CD8-positive, alpha-beta memory T cell (primary cell): ENCODE measurements at regions not wholly inside any gene's neighbourhood (a gene's known extent, or its start where the extent isn't known, plus 50 kb on each side); places are given as distances from the start of the nearest gene placed in this dataset.

Source experiments
- CTCF ChIA-PET: fragments of 350-600 bp; sonication (Branson Sonifier 250); formaldehyde crosslinking; loops from one replicate; lab custom pipeline; 2021; ENCODE audit warnings: antibody characterized with exemption; lab: Charles Lee
- POLR2A ChIA-PET: fragments of 350-600 bp; sonication (Branson Sonifier 250); formaldehyde crosslinking; loops from one replicate; lab custom pipeline; 2021; ENCODE audit warnings: antibody characterized with exemption; lab: Charles Lee
- DNase-seq, 5 donors: peaks; one replicate each; pipeline versions ENCODE4 v3.0.0 to v3.0.0-alpha.2; 2020 to 2022; ENCODE audit warnings: mixed read lengths in 1 of 5
- H3K27ac ChIP-seq: one replicate; pipeline ENCODE4 v1.7.0; 2013; ENCODE audit warnings: low read depth, mild to moderate bottlenecking, low read length, moderate library complexity
- H3K27me3 ChIP-seq: 2 replicates; pipeline ENCODE4 v1.7.0; 2013; ENCODE audit warnings: low read length, mild to moderate bottlenecking; ENCODE audit not compliant: insufficient read depth, poor library complexity, severe bottlenecking
- H3K36me3 ChIP-seq: 2 replicates; pipeline ENCODE4 v1.7.0; 2013; ENCODE audit warnings: mild to moderate bottlenecking, low read length, moderate library complexity; ENCODE audit not compliant: insufficient read depth
- H3K4me1 ChIP-seq: 2 replicates; pipeline ENCODE4 v1.7.0; 2013; ENCODE audit warnings: mild to moderate bottlenecking, low read length, moderate library complexity; ENCODE audit not compliant: insufficient read depth
- H3K4me3 ChIP-seq: 2 replicates; pipeline ENCODE4 v1.7.0; 2013; ENCODE audit warnings: mild to moderate bottlenecking, low read length
- H3K9me3 ChIP-seq: 2 replicates; pipeline ENCODE4 v1.7.0; 2013; ENCODE audit warnings: mild to moderate bottlenecking, low read length
- H3K27ac Mint-ChIP-seq, 8 donors: one replicate each; pipeline ENCODE4 v1.8.0; 2020 to 2021; ENCODE audit warnings: mixed read lengths in 8 of 8, mild to moderate bottlenecking in 6 of 8, inconsistent platforms in 3 of 8, moderate library complexity in 3 of 8
- H3K27me3 Mint-ChIP-seq, 2 donors: one replicate each; pipeline ENCODE4 v1.8.0; 2020 to 2021; ENCODE audit warnings: mixed read lengths in 2 of 2, mild to moderate bottlenecking in 1 of 2, moderate library complexity in 1 of 2
- H3K36me3 Mint-ChIP-seq, 3 donors: one replicate each; pipeline ENCODE4 v1.8.0; 2020 to 2021; ENCODE audit warnings: mixed read lengths in 3 of 3, inconsistent platforms in 1 of 3, mild to moderate bottlenecking in 1 of 3
- H3K4me1 Mint-ChIP-seq, 3 donors: one replicate each; pipeline ENCODE4 v1.8.0; 2020 to 2021; ENCODE audit warnings: mixed read lengths in 3 of 3, inconsistent platforms in 1 of 3, mild to moderate bottlenecking in 1 of 3
- H3K4me3 Mint-ChIP-seq, 7 donors: one replicate each; pipeline ENCODE4 v1.8.0; 2020 to 2021; ENCODE audit warnings: mixed read lengths in 7 of 7, mild to moderate bottlenecking in 6 of 7, moderate library complexity in 4 of 7, inconsistent platforms in 2 of 7
- H3K9me3 Mint-ChIP-seq, 5 donors: one replicate each; pipeline ENCODE4 v1.8.0; 2020 to 2022; ENCODE audit warnings: mixed read lengths in 5 of 5, mild to moderate bottlenecking in 3 of 5, moderate library complexity in 2 of 5, inconsistent platforms in 1 of 5

- Mint-ChIP-seq H3K9me3 (peaks cover 0 to 8% (median 0%) of the 10 kb centered on the region in 5 donors), H3K4me3 (no peak overlapping the region), H3K27ac (no peak overlapping the region), H3K36me3 (no peaks in the 10 kb centered on the region), H3K27me3 (peaks cover 0 to 1% of the 10 kb centered on the region in 2 donors), H3K4me1 (no peaks in the 10 kb centered on the region)
- Histone ChIP-seq H3K4me1 (no peaks in the 10 kb centered on the region), H3K27ac (no peak overlapping the region), H3K36me3 (no peaks in the 10 kb centered on the region), H3K27me3 (no peaks in the 10 kb centered on the region), H3K9me3 (no peaks in the 10 kb centered on the region), H3K4me3 (no peak overlapping the region)
- DNase-seq = no peak
- ChIA-PET POLR2A (no interaction called here), CTCF (no interaction called here)
These were observed 274.6 kb downstream of the LRATD1 start for GRCh38 chr2:14907014-14907612.

- Mint-ChIP-seq H3K4me3 (no peak overlapping the region), H3K36me3 (no peaks in the 10 kb centered on the region), H3K27me3 (peaks cover 0 to 4% of the 10 kb centered on the region in 2 donors), H3K4me1 (no peaks in the 10 kb centered on the region), H3K9me3 (peaks cover 0 to 6% (median 0%) of the 10 kb centered on the region in 5 donors), H3K27ac (no peak overlapping the region)
- H3K36me3 ChIP-seq = no peaks in the 10 kb centered on the region
- no peaks in the 10 kb centered on the region for H3K9me3 ChIP-seq
- no peak for DNase-seq
- ChIA-PET CTCF (no interaction called here), POLR2A (no interaction called here)
- H3K27ac ChIP-seq = no peak overlapping the region
- H3K27me3 ChIP-seq = no peaks in the 10 kb centered on the region
- H3K4me3 ChIP-seq = no peak overlapping the region
- H3K4me1 ChIP-seq = no peaks in the 10 kb centered on the region
These were observed 277.3 kb downstream of the LRATD1 start for GRCh38 chr2:14909795-14910194.

GRCh38 chr2:14910654-14911053, 278.1 kb downstream of the LRATD1 start:
- Histone ChIP-seq H3K4me1 (no peaks in the 10 kb centered on the region), H3K36me3 (no peaks in the 10 kb centered on the region), H3K9me3 (no peaks in the 10 kb centered on the region), H3K27ac (no peak overlapping the region), H3K4me3 (no peak overlapping the region), H3K27me3 (no peaks in the 10 kb centered on the region)
- POLR2A ChIA-PET = no interaction called here
- no peaks in the 10 kb centered on the region for H3K36me3 Mint-ChIP-seq
- no peak for DNase-seq
- H3K9me3 Mint-ChIP-seq = peaks cover 0 to 2% (median 0%) of the 10 kb centered on the region in 5 donors
- CTCF ChIA-PET = no interaction called here
- H3K4me3 Mint-ChIP-seq = no peak overlapping the region
- no peaks in the 10 kb centered on the region for H3K4me1 Mint-ChIP-seq
- H3K27me3 Mint-ChIP-seq = peaks cover 0 to 4% of the 10 kb centered on the region in 2 donors
- no peak overlapping the region for H3K27ac Mint-ChIP-seq

GRCh38 chr2:14915983-14916382, 283.5 kb downstream of the LRATD1 start:
- H3K4me1 ChIP-seq = no peaks in the 10 kb centered on the region
- CTCF ChIA-PET = no interaction called here

GRCh38 chr2:14923820-14924580, 291.5 kb downstream of the LRATD1 start:
- Histone ChIP-seq H3K9me3 (no peaks in the 10 kb centered on the region), H3K4me1 (no peaks in the 10 kb centered on the region), H3K27me3 (no peaks in the 10 kb centered on the region), H3K36me3 (no peaks in the 10 kb centered on the region), H3K4me3 (no peak overlapping the region), H3K27ac (no peak overlapping the region)
- H3K4me1 Mint-ChIP-seq = no peaks in the 10 kb centered on the region
- no peak for DNase-seq
- H3K9me3 Mint-ChIP-seq = peaks cover 0 to 10% (median 2%) of the 10 kb centered on the region in 5 donors
- H3K36me3 Mint-ChIP-seq = peaks cover 0 to 2% (median 0%) of the 10 kb centered on the region in 3 donors
- H3K27ac Mint-ChIP-seq = no peak overlapping the region
- H3K27me3 Mint-ChIP-seq = peaks cover 0 to 3% of the 10 kb centered on the region in 2 donors
- H3K4me3 Mint-ChIP-seq = no peak overlapping the region
- ChIA-PET CTCF (no interaction called here), POLR2A (no interaction called here)

More at GRCh38 chr2:14915983-14916382, 283.5 kb downstream of the LRATD1 start:
- no peaks in the 10 kb centered on the region for H3K36me3 ChIP-seq
- H3K9me3 ChIP-seq = no peaks in the 10 kb centered on the region
- POLR2A ChIA-PET = no interaction called here
- H3K27ac ChIP-seq = no peak overlapping the region
- Mint-ChIP-seq H3K36me3 (no peaks in the 10 kb centered on the region), H3K4me1 (no peaks in the 10 kb centered on the region), H3K27me3 (peaks cover 0 to 6% of the 10 kb centered on the region in 2 donors), H3K4me3 (no peak overlapping the region), H3K9me3 (peaks cover 0 to 2% (median 0%) of the 10 kb centered on the region in 5 donors), H3K27ac (no peak overlapping the region)
- H3K4me3 ChIP-seq = no peak overlapping the region
- no peak for DNase-seq
- H3K27me3 ChIP-seq = no peaks in the 10 kb centered on the region

- ChIA-PET POLR2A (no interaction called here), CTCF (no interaction called here)
- no peaks in the 10 kb centered on the region for H3K9me3 ChIP-seq
- H3K4me3 ChIP-seq = no peak overlapping the region
- no peaks in the 10 kb centered on the region for H3K36me3 ChIP-seq
- DNase-seq = no peak
- no peaks in the 10 kb centered on the region for H3K4me1 Mint-ChIP-seq
- H3K27me3 ChIP-seq = no peaks in the 10 kb centered on the region
- peaks cover 0 to 8% (median 2%) of the 10 kb centered on the region in 5 donors for H3K9me3 Mint-ChIP-seq
- no peak overlapping the region for H3K27ac ChIP-seq
- peaks cover 0 to 2% (median 0%) of the 10 kb centered on the region in 3 donors for H3K36me3 Mint-ChIP-seq
- H3K27ac Mint-ChIP-seq = no peak overlapping the region
- no peaks in the 10 kb centered on the region for H3K4me1 ChIP-seq
- no peak overlapping the region for H3K4me3 Mint-ChIP-seq
- H3K27me3 Mint-ChIP-seq = no peaks in the 10 kb centered on the region
These were observed 293.0 kb downstream of the LRATD1 start for GRCh38 chr2:14925471-14925870.

- H3K4me1 Mint-ChIP-seq = no peaks in the 10 kb centered on the region
- peaks cover 0 to 7% (median 2%) of the 10 kb centered on the region in 5 donors for H3K9me3 Mint-ChIP-seq
- Histone ChIP-seq H3K4me1 (no peaks in the 10 kb centered on the region), H3K9me3 (no peaks in the 10 kb centered on the region), H3K27me3 (no peaks in the 10 kb centered on the region), H3K36me3 (no peaks in the 10 kb centered on the region), H3K4me3 (no peak overlapping the region), H3K27ac (no peak overlapping the region)
- H3K27ac Mint-ChIP-seq = no peak overlapping the region
- H3K36me3 Mint-ChIP-seq = peaks cover 0 to 2% (median 0%) of the 10 kb centered on the region in 3 donors
- ChIA-PET CTCF (no interaction called here), POLR2A (no interaction called here)
- H3K27me3 Mint-ChIP-seq = peaks cover 0 to 2% of the 10 kb centered on the region in 2 donors
- H3K4me3 Mint-ChIP-seq = no peak overlapping the region
- DNase-seq = no peak
These were observed 294.6 kb downstream of the LRATD1 start for GRCh38 chr2:14927021-14927564.

- H3K27ac ChIP-seq = no peak overlapping the region
- no peak for DNase-seq
- H3K9me3 ChIP-seq = no peaks in the 10 kb centered on the region
- Mint-ChIP-seq H3K4me3 (no peak overlapping the region), H3K27me3 (peaks cover 0 to 2% of the 10 kb centered on the region in 2 donors), H3K36me3 (peaks cover 0 to 2% (median 0%) of the 10 kb centered on the region in 3 donors), H3K9me3 (peaks cover 0 to 2% (median 2%) of the 10 kb centered on the region in 5 donors), H3K4me1 (no peaks in the 10 kb centered on the region), H3K27ac (peak overlapping the region in 1 of 8 donors; percentile 23)
- no peaks in the 10 kb centered on the region for H3K27me3 ChIP-seq
- no peaks in the 10 kb centered on the region for H3K36me3 ChIP-seq
- no peaks in the 10 kb centered on the region for H3K4me1 ChIP-seq
- CTCF ChIA-PET = no interaction called here
- H3K4me3 ChIP-seq = no peak overlapping the region
- POLR2A ChIA-PET = no interaction called here
These were observed 295.5 kb downstream of the LRATD1 start for GRCh38 chr2:14928056-14928455.
